ENCODE measurements at regions not wholly inside any gene's neighbourhood (a gene's known extent, or its start where the extent isn't known, plus 50 kb on each side); places are given as distances from the start of the nearest gene placed in this dataset.

DNA sequence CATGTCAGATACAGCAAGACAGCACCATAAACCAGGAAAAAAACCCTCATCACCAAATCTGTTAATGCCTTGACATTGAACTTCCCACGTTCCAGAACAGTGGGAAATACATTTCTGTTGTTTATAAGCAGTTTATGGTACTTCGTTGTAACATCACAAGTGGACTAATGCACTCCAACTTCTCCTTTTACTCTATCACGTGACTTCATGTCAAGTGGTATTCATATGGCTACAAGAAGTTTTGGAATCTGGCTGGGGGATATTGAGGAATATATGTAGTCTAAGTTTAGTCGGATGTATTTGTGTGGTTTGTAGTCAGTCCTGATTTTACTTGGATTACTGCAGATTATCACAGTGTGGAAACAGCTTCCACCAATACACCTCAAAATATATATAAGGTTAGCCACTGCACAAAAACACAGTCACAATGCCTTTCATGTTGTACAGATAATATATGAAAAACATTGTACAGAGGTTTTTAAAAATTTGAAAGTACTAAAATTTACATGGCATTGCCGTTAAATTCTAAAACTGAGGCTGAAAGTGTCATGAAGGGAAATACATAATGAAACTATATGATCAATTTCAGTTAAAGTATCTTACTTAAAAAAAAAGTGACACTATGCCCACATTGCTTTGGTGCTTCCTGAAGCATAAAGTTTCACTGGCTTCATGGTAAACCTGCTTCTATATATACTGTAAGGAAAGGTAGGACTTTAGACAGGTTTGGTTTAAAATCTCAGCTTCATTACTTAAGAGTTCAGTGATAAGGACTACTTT lies 134.1 kb downstream of the CASP12 start:
- TF ChIP-seq GATA1 (IDR thresholded peaks at IDR 0.05; ENCODE audit: low read depth, low read length) = no peak
- no peak for TF ChIP-seq POLR2A (IDR thresholded peaks at IDR 0.05; ENCODE audit: low read length)
- no peak for DNase-seq

DNA sequence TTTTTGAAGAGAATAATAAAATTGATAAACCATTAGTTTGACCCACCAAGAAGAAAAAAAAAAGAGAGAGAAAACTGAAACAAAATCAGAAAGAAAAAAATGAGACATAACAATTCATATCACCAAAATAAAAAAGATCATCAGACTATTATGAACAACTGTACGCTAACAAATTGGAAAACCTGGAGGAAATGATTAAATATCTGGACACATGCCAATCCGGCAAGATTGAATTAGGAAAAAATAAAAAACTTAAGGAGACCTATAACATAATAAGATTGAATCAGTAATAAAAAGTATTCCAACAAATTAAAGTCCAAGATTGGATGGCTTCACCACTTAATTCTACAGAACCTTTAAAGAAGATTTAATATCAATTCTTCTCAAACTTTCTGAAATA lies 136.7 kb downstream of the CASP12 start:
- no peak for TF ChIP-seq GATA1 (IDR thresholded peaks at IDR 0.05; ENCODE audit: low read depth, low read length)
- TF ChIP-seq POLR2A (IDR thresholded peaks at IDR 0.05; ENCODE audit: low read length) = no peak

DNA sequence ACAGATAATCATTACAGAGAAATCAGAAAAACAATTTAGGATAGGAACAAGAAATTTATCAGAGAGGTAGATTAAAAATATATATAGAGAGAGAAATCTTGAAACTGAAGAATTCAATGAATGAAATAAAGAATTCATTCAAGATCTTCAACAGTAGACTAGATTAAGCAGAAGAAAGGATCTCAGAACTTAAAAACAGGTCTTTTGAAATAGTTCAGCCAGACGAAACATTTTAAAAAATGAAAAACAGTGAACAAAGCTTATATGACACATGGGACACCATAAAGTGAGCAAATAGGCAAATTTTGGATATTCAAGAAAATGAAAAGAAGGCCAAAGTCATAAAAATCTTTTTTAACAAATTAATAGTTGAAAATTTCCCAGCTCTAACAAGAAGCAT lies 138.8 kb downstream of the CASP12 start:
- no peak for TF ChIP-seq GATA1 (IDR thresholded peaks at IDR 0.05; ENCODE audit: low read depth, low read length)
- no peak for TF ChIP-seq POLR2A (IDR thresholded peaks at IDR 0.05; ENCODE audit: low read length)
- no peak for DNase-seq

More for the DNA sequence above, 136.7 kb downstream of the CASP12 start:
- no peak for DNase-seq

DNA sequence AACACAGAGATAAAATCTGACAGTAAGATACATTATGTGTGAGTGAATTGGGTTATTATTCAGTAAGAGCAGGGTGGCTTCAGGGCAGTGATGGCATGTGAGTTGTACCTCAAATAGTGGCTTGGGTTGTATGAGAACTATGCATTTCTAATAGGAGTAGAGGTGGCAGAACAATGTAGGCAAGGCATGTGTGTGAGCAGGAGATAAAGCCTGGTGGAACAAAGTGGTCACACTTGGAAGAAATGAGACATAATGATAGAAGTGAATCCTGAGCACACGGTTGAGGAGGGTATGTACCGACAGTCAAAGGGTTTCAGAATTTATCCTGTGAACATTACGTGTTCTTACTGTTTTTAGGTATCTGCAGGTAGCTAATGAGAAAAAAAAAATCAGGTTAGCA lies 159.3 kb downstream of the CASP12 start:
- TF ChIP-seq POLR2A (IDR thresholded peaks at IDR 0.05; ENCODE audit: low read length) = no peak
- TF ChIP-seq GATA1 (IDR thresholded peaks at IDR 0.05; ENCODE audit: low read depth, low read length) = no peak
- DNase-seq = no peak

DNA sequence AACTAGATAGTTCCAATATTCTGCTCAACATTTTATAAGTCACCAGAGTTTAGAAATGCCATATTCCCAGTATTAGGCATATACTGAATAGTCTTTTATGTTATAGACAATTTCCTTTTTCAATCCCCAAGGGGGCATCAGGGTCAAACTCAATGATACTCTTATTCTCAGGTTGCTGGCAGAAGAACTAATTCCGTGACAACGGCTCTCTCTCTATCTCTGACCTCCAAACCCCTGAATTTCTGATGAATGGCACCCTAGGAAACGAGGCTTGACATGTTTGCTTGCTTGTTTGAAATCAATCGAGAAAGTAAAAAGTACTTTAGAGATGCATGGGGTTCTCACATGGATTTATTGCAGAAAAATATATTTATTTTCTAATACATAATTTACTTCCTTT lies 160.1 kb downstream of the CASP12 start:
- no peak for TF ChIP-seq GATA1 (IDR thresholded peaks at IDR 0.05; ENCODE audit: low read depth, low read length)
- DNase-seq = no peak

DNA sequence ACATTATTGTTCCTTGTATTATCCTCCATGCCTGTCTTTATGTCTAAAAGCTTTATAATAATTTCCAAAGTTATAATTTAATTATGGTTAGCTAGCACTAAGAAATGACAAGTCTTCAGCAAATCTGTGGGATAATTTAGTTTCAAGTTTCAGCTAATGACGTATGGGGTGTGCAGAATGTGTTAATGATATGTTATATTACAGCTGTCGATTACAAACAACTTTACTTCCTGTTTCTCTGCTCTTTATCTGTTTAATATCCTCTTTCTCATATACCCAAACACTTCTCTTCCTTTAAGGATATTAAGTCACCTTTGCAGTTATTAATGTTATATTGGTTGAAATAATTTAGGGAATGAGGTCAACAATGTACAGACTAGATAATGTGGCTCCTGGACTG lies 161.8 kb downstream of the CASP12 start:
- no peak for DNase-seq
- TF ChIP-seq POLR2A (IDR thresholded peaks at IDR 0.05; ENCODE audit: low read length) = no peak

DNA sequence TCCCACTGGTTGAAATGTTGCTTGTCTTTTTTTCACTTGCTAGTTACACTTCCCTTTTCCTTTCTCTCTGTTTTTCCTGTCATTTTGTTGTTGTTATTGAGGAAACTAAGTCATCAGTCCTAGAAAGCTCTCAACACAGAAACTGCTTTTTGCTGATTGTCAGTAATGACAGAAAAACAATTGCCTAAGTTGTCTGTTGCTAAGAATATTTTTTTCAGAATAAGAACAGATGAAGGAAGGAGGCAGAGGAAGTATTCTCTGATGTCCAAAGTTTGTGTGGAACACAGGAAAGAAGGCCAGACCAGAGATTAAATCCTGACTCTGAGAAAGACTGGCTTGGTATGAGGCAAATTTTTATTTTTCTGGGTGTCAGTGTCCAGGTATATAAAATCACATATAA lies 163.3 kb downstream of the CASP12 start:
- no peak for TF ChIP-seq GATA1 (IDR thresholded peaks at IDR 0.05; ENCODE audit: low read depth, low read length)
- TF ChIP-seq POLR2A (IDR thresholded peaks at IDR 0.05; ENCODE audit: low read length) = no peak
- no peak for DNase-seq

DNA sequence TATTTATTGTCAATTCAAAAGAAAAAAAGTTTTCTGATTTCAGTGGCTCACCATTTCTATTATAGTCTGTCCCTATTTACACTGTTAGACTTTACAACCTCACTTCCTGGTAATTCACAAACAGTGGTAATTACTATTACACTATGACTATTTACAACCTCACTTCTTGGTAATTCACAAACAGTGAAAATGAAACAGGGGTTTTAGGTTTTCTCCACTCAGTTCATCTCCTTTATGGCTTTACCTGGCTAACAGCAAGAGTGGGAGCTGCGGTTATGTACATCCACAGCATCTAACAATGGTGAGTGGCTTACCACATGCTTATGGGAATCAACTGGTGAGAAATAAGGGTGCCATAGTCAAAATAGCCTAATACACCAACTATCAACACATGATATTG lies 166.4 kb downstream of the CASP12 start:
- TF ChIP-seq POLR2A (IDR thresholded peaks at IDR 0.05; ENCODE audit: low read length) (no peak), GATA1 (IDR thresholded peaks at IDR 0.05; ENCODE audit: low read depth, low read length) (no peak)
- no peak for DNase-seq

DNA sequence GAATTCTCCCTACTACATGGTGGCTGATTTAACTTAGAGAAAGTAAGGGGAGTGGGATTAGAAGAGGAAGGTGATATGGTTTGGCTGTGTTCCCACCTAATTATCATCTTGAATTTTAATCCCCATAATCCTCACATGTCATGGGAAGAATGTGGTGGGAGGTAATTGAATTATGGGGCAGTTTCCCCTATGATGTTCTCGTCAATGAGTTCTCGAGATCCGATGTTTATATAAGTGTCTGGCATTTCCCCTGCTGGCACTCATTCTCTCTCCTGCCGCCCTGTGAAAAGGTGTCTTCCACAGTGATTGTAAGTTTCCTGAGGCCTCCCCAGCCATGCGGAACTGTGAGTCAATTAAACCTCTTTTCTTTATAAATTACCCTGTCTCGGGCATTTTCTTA lies 169.3 kb downstream of the CASP12 start:
- no peak for DNase-seq
- no peak for TF ChIP-seq POLR2A (IDR thresholded peaks at IDR 0.05; ENCODE audit: low read length)
- TF ChIP-seq GATA1 (IDR thresholded peaks at IDR 0.05; ENCODE audit: low read depth, low read length) = no peak

DNA sequence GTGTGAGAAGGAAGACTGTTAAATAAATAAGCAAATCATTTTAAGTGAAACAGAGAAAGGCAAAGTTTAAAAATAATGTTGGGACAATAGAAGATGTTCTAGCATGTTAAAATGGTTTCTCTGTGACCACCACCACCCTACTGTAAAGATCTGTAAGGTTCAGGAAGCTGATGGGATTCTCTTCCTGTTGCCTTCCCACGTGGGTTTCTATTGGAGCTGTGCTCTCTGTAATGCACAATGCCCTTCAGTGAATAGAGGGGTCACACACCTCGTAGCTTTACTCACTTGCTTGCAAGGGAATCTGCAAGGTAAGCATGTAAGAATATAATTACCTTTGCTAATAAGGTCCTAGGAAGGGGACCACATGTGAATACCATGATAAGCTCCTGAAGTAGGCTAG lies 170.5 kb downstream of the CASP12 start:
- TF ChIP-seq GATA1 (IDR thresholded peaks at IDR 0.05; ENCODE audit: low read depth, low read length) (no peak), POLR2A (IDR thresholded peaks at IDR 0.05; ENCODE audit: low read length) (no peak)

DNA sequence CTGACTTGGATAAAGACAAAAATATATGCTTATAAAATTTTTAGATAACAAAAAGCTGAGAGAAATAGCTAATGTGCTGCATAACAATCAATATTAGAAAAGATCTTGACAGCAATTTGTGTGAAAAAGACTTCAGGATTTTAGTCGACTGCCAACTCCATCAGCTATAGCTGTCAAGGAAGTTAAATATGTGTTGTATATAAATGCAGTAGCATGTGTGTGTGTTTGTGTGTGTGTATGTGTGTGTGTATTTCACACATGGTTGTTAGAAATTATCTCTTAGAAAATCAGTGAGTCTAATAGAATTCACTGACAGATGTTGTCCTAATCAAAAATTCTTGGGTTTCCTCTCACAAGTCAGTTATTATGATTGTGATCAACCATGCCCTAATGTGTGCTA lies 171.2 kb downstream of the CASP12 start:
- DNase-seq = no peak
- TF ChIP-seq POLR2A (IDR thresholded peaks at IDR 0.05; ENCODE audit: low read length) (no peak), GATA1 (IDR thresholded peaks at IDR 0.05; ENCODE audit: low read depth, low read length) (no peak)

More for the DNA sequence above, 170.5 kb downstream of the CASP12 start:
- DNase-seq = no peak

DNA sequence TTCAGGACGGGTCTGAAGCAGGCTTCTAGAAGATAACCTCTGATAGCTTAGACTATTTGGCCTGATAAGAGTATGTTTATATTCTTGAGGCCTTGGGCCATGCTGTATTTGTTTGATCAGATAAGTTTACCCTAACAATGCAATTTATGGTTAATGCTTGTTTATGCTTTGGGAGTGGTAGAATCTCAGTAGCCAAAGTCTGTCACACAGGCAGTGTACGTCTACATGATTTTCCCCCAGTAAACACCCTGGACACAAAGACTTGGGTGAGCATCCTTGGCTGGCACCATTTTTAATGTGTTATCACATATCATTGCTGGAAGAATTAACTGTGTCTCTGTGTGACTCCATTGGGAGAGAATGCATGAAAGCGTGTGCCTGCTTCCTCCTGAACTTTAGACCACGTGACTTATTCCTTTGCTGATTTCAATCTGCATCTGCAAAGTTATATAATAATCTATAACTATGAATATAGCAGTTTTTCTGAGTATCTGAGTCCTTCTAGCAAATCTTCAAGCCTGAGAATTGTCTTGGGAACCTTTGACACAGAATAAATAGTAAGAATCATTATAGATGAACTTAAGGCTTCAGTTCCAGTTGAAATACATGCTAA lies 172.4 kb downstream of the CASP12 start:
- no peak for DNase-seq
- TF ChIP-seq POLR2A (IDR thresholded peaks at IDR 0.05; ENCODE audit: low read length) (no peak), GATA1 (IDR thresholded peaks at IDR 0.05; ENCODE audit: low read depth, low read length) (no peak)

DNA sequence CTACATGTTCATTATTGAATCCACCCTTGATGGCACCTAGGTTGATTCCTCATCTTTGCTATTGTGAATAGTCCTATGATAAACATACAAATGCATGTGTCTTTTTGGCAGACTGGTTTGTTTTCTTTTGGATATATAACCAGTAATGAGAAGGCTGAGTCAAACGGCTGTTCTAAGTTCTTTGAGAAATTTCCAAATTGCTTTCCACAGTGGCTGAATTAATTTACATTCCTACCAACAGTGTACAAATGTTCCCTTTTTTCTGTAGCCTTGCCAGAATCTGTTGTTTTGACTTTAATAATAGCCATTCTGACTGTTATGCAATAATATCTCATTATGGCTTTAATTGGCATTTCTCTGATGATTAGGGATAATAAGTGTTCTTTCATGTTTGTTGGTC lies 184.9 kb downstream of the CASP12 start:
- DNase-seq = no peak
- no peak for TF ChIP-seq POLR2A (IDR thresholded peaks at IDR 0.05; ENCODE audit: low read length)
- no peak for TF ChIP-seq GATA1 (IDR thresholded peaks at IDR 0.05; ENCODE audit: low read depth, low read length)

DNA sequence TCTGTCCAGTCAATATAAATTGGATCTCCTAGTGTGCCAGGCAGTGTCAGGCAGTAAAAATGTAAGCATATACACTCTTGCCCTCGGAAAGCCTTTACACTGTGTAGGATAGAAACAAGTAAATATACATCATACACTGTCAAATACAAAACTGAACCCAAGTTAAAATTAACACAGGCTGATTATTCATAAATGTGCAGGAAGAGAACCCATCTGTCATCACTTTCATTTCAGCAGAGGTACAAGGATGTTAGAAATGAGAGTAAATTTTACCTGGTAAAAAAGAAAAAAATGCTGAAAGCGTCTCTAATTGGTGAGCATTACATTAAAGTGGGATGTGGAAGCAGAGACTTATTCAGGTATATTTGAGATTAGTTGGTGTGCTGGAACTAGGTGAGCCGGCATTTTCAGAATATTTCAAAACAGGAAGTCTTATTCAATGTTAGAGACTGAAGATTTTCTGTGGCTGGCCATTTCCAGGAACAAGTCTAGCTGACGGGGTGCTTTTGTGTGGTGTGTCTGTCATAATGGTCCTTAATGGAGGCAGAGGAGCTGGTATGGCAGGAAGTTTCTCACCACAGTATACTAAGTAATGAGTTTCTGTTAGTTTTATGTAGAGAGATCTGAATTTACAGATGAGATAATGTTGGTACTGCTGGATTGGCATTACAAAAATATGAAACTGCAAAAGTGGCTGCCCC lies 192.6 kb downstream of the CASP12 start:
- no peak for TF ChIP-seq POLR2A (IDR thresholded peaks at IDR 0.05; ENCODE audit: low read length)
- TF ChIP-seq GATA1 (IDR thresholded peaks at IDR 0.05; ENCODE audit: low read depth, low read length) = no peak
- peak in 1 of 2 experiments; percentile 1 for DNase-seq

DNA sequence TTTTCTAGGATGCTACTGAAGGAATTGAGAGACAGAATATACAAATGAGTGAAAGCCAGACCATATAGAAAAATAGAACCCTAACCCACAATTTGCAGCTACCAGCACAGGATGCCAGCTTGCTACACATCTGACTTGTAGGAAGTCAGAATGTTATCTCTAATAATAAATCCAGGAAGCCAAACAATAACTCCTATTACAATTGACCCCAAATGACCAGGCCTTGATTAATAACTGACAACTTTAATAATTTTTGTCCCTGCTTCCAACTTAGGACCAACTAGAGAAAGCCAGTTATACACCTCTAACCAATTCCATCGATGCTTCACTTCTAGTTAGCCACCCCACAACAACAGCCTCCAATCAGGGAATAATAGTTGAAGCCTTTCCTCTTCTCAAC lies 193.4 kb downstream of the CASP12 start:
- no peak for DNase-seq
- no peak for TF ChIP-seq GATA1 (IDR thresholded peaks at IDR 0.05; ENCODE audit: low read depth, low read length)
- TF ChIP-seq POLR2A (IDR thresholded peaks at IDR 0.05; ENCODE audit: low read length) = no peak
